ENCODE measurements at regions not wholly inside any gene's neighbourhood (a gene's known extent, or its start where the extent isn't known, plus 50 kb on each side); places are given as distances from the start of the nearest gene placed in this dataset.

- no peak for TF ChIP-seq EZH2 (IDR thresholded peaks at IDR 0.05; ENCODE audit: borderline replicate concordance, low read depth, low read length, poor library complexity, severe bottlenecking)
- TF ChIP-seq, protein P1, sequence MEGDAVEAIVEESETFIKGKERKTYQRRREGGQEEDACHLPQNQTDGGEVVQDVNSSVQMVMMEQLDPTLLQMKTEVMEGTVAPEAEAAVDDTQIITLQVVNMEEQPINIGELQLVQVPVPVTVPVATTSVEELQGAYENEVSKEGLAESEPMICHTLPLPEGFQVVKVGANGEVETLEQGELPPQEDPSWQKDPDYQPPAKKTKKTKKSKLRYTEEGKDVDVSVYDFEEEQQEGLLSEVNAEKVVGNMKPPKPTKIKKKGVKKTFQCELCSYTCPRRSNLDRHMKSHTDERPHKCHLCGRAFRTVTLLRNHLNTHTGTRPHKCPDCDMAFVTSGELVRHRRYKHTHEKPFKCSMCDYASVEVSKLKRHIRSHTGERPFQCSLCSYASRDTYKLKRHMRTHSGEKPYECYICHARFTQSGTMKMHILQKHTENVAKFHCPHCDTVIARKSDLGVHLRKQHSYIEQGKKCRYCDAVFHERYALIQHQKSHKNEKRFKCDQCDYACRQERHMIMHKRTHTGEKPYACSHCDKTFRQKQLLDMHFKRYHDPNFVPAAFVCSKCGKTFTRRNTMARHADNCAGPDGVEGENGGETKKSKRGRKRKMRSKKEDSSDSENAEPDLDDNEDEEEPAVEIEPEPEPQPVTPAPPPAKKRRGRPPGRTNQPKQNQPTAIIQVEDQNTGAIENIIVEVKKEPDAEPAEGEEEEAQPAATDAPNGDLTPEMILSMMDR (conservative IDR thresholded peaks at IDR 0.05; ENCODE audit: low read depth, low read length), result no peak
Observed at GRCh38 chr14:37792124-37792523, 196.7 kb downstream of the TTC6 start.
